Epidermal melanocyte (primary cell): ENCODE measurements at regions not wholly inside any gene's neighbourhood (a gene's known extent, or its start where the extent isn't known, plus 50 kb on each side); places are given as distances from the start of the nearest gene placed in this dataset.

Experiments
- DNase-seq: peaks from one replicate; pipeline ENCODE4 v3.0.0; 2011; ENCODE audit warnings: low spot score; ENCODE audit not compliant: insufficient read length

DNA sequence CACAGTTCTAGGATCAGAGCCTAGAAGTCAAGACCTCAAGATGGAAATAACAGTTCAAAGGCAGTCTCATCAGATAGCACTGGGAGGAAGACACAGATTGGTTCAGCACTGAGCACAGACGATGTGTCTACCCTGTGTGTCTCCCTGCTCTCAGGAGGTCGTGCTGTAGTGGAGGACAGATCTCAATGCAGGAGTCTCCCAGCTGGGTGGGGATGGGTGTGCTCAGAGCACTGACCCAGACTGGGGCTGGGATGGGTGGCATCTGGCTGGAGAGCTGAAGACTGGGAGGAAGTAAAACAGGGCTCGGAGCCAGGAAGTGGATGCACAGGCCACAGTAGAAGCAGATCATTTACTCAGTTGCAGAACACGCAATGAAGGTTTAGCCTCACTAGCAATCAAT lies 69.5 kb upstream of the GDF10 start:
- DNase-seq = no peak

- DNase-seq = no peak
Measured at GRCh38 chr10:47230957-47231356, 69.0 kb upstream of the GDF10 start.

DNA sequence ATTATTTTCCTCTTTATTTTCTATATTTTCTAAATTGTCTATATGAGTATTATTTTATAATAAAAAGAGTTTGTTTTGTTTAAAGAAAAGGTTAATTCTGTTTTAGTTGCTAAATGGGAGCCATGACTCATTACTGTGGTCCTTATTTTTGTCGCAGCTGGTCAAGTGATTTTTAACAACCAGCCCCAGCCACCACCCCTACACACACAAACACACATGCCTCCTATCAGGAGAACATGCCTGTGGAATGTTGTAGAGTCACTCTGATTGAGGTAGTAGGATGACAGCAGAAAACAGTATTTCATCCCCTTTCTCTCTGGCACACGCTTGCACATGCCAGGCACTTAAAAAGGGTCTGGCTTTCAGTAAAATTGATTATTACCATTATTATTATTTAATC lies 68.6 kb upstream of the GDF10 start:
- no peak for DNase-seq

DNA sequence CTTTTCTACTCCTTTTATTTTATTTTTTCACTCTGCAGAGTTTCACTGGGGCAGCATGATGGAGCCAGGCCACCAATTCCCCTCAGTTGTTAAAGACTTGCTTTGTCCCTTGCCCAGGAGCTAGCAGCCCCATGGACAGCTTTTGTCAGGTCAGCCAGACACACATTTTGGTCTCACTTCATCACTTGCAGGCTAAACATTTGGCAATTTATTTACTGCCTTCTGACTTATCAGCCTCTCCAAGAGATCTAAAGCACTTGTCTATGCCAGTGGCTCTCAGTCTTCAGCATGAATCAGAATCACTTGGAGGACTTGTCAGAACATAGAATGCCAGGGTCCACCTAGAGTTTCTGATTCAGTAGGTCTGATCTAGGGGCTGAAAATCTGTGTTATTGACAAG lies 66.4 kb upstream of the GDF10 start:
- DNase-seq = no peak

DNA sequence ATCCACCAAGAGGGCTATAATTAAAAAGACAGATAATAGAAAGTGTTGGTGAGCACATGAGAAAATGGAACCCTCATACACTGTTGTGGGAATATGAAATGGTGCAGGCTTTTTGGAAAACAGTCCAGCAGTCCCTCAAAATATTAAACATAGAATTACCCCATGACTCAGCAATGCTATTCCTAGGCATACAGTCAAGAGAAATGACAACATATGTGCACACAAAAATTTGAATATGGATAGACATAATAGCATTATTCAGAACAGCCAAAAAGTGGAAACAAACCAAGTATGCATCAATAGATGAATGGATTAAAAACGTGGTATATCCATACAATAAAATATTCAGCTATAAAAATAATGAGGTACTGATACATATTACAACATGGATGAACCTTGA lies 64.5 kb upstream of the GDF10 start:
- no peak for DNase-seq

DNA sequence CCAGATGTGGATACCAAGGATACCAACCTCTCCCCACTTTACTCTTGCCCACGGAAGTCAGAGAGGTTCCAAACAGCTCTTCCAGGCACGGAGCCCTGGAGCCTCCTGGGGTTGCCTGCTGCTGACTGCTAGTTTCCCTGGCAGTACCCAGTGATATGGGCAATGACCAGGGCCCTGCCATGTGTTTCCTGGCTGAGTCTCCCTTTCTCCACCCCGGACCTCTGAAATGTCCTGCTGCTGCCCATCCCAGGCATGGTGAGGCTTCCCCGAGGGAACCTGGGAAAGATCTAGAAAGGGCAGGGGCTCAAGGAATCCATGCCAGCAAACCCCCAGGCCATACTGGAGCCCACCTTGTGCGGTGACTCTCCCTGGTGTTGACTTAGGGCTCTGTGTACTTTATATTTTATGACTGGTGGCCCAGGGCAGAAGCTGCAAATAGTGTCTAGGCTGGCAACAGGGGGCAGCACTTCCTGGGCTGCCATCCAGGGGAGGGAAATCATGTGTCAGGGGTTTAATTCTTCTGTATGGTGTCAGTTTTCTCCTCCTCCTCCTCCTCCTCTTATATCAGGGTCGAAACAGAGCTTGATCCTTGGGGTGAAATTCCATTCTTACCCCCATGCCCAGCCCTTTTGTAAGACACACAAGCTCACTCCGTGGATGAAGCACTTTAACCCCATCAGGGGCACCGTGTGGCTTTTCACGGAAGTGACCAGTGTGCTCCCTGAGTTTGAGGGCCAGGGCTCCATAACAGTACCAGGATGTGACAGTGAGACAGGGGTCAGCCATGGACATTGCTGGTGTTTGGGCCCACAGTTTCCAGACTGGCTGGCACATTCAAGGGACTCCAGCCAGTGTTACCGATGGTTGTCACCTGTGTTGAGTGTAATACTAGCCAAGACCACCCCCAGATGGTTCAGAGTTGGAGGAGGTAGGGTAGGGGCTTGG lies 62.4 kb upstream of the GDF10 start:
- DNase-seq = no peak

- DNase-seq = no peak
Measured at GRCh38 chr10:47238331-47239095, 61.5 kb upstream of the GDF10 start.

DNA sequence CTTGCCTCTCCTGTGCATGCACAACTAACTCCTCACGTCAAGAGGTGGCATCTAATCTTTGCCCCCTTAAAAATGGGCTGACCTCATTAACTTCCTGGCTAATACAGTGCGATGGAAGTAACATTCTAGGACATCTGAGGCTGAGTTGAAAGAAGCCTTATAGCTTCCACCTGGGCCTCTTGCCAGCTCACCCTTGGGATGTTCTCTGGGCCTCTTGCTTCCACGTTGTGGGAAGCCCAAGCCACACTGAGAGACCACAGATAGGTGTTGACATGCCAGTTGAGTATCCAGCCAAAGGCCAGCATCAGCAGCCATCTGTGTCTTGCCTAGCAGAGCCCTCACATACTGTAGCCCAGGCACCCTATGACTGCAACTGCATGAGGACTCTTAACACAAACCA lies 60.8 kb upstream of the GDF10 start:
- DNase-seq = no peak

DNA sequence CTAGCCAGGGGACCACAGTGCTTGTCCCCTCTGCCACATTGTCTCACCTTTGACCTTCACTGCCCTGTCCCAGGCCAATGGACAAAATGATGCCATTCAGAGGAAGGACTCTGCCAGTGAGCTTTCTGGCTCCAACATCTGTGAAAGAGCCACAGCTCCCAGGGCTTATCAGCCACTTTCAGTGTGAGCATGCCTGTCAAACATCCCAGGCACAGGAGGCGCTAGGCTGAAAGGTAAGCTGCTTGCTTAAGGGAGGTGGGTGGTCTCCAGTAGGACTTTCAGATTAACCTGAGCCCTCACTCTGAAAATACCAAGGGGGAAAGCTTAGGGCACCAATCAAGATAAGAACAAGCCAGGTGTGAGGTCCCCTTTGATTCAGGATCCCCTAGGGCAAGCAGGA lies 59.8 kb upstream of the GDF10 start:
- no peak for DNase-seq

DNA sequence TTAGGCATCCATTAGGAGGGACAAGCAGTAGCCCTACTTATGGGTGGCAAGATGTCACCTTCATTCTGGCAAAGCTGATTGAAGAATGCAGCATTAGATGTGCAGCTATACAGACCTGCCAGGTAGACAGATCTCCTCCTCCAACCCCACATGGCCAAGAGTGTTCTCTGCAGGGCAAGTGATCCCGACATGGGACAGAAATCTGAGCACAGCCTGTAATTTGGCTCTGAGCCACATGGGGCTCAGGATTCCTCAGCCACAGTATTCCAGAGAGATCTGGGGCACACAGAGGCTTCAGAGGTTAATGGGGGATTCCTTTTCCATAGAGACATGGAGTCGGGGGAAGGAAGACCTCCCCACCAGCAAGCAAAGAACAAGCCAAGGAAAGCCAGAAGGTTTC lies 58.7 kb upstream of the GDF10 start:
- DNase-seq = no peak

DNA sequence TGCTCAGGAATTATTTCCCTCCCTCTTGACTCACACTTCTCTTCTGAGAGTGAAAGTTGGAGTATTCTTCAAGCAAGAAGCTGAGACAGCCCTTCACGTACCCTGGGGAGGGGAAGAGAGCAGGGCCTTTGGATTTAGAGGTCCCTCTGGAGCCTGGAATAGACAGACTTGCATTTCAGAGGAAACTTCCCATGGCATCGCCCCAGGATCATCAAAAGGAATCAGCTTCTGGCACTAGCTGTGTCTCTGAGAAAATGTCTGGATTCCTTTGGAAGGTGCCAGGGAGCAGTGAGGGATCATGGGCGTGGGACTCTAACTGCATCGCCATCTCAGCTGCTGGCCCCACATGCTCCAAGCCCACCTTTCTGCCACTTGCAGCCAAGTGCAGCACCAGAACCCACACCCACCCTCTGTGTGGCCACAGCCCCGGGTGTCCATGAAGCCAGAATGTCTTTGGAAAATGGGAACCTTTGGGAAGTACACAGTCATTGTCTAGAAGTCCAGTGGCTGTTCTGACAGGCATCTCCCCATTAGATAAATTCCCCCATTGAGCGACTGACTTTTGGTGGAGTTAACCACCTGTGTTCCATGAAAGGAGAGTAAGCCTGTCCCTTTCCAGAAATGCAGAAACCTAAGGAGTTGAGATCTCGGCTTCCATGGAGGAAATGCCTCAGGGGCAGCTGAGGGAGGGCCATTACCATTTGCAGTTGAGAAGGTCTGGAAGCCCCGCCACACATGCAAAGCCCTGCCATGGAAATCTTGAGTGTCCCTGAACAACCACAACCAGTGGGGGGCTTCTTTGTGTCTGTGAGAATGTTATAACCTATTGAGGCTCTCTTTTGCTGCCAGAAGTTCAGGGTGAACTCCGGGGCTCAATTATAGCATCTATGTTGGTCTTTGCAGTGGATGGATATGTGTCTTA lies 57.8 kb upstream of the GDF10 start:
- no peak for DNase-seq

GRCh38 chr10:47243356-47243755 lies 56.6 kb upstream of the GDF10 start:
- no peak for DNase-seq

- no peak for DNase-seq
Measured at GRCh38 chr10:47243791-47244190, 56.2 kb upstream of the GDF10 start.

DNA sequence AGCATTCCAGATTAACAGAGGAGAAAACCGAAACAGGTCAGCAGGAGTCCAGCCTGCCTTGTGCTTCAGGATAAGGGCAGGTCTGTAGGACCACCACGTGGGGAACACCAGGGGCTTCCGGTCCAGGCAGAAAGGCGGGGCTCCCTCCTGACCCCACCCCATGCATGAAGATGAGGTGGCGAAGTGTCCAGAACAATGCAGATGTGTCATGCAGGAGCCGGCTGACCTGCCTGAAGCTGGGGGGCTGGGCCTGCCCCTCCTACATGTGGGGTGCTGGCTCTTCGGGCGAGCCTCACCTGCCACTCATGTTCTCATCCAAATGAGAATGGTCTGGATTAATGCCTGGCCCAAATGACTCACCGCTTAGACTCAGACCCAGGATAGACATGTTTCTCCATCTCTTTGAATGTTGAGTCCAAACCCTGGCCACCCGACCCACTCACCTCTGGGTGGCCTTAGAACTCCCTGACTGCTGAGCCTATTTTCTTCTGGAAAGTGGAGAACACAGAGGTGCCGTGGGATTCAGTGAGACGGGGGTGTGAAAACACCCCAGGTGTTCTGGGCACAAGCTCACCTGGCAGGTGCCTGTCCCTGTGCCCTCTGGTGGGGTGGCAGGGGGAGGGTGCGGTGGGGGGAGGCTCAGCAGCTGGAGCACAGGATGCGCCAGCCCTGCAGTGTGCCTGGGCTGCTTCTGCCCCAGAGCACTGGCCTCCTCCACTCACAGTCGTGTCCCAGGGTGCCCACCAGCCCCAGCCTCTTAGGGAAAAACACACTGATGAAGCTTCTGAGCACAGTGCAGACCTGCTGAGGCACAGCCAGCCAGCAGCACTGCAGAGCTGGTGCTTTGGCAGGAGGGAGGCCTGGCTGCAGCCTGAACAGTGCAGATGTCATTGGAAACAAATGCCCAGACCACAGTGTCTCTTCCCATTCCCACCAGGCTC lies 55.2 kb upstream of the GDF10 start:
- no peak for DNase-seq

DNA sequence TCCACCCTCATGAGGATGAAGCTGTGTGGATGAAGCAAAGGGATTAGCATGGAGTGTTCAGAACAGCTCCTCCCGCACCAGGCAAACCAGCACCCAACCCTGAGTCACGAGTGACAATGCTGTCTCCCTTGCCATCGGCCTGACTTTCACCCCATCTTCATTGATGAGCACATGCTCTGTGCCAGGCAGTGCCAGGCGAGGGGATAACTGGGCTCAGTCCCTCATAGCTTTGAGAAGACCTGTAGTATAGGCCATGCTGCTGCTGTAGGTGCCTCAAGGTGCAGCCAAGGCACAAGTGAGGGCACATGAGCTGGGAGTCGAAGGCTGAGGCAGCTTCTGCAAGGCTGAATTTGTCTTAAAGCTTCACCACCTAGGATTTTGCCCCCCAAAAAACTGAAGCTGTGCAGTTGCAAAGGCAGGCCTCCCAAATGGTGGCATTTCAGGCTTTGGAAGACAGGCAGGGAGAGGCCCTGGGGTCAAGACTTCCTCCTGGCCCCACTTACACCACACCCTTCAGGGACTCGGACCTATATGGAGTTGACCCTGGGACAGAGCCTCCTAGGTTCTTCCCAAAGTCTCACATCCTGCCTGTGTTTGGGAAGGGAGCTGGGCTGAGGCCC lies 54.2 kb upstream of the GDF10 start:
- DNase-seq = no peak

GRCh38 chr10:47246406-47247147 lies 53.4 kb upstream of the GDF10 start:
- DNase-seq = no peak

GRCh38 chr10:47247148-47248059 lies 52.6 kb upstream of the GDF10 start:
- no peak for DNase-seq

- DNase-seq = no peak
Measured at GRCh38 chr10:47248386-47249090, 51.5 kb upstream of the GDF10 start.
